Calu3 (cell line): ENCODE measurements at regions not wholly inside any gene's neighbourhood (a gene's known extent, or its start where the extent isn't known, plus 50 kb on each side); places are given as distances from the start of the nearest gene placed in this dataset.

Source experiments
- BruUV-seq: library from RNA; stranded (reverse); fragments of 400-500 nt; replicated peaks from 2 replicates; lab custom pipeline; 2021; lab: Mats Ljungman, UMichigan
- CTCF ChIA-PET: fragments of 300-600 bp; sonication (Branson Sonifier 250); formaldehyde crosslinking; loops from one replicate; lab custom pipeline; 2022; ENCODE audit warnings: antibody characterized with exemption; lab: Charles Lee
- DNase-seq: peaks from one replicate; pipeline ENCODE4 v3.0.0; 2022
- H3K27ac Mint-ChIP-seq: one replicate; pipeline ENCODE4 v1.8.0; 2022; ENCODE audit warnings: mixed read lengths; ENCODE audit not compliant: unreplicated experiment
- H3K27me3 Mint-ChIP-seq: one replicate; pipeline ENCODE4 v1.8.0; 2022; ENCODE audit warnings: mixed read lengths; ENCODE audit not compliant: unreplicated experiment
- H3K36me3 Mint-ChIP-seq: one replicate; pipeline ENCODE4 v1.8.0; 2022; ENCODE audit warnings: mild to moderate bottlenecking, moderate library complexity, mixed read lengths; ENCODE audit not compliant: insufficient read depth, unreplicated experiment
- H3K4me1 Mint-ChIP-seq: one replicate; pipeline ENCODE4 v1.8.0; 2022; ENCODE audit warnings: mild to moderate bottlenecking, low read depth, mixed read lengths; ENCODE audit not compliant: unreplicated experiment
- H3K4me3 Mint-ChIP-seq: one replicate; pipeline ENCODE4 v1.8.0; 2022; ENCODE audit warnings: mild to moderate bottlenecking, low read depth, moderate library complexity, mixed read lengths; ENCODE audit not compliant: unreplicated experiment
- H3K9me3 Mint-ChIP-seq: one replicate; pipeline ENCODE4 v1.8.0; 2022; ENCODE audit warnings: low read depth, mixed read lengths; ENCODE audit not compliant: unreplicated experiment
- intact Hi-C: fragments of 100-400 bp; cut with micrococcal nuclease; formaldehyde crosslinking; loops from one replicate; pipeline ENCODE4 v1.10.0; 2022; ENCODE audit not compliant: unreplicated experiment
- TF ChIP-seq, protein P1 (sequence below): fragments of 200-600 bp; IDR thresholded peaks from one replicate; pipeline ENCODE4 v1.8.0; 2022; ENCODE audit warnings: antibody characterized with exemption; ENCODE audit not compliant: unreplicated experiment

GRCh38 chr1:30538993-30539867 lies 184.2 kb downstream of the MATN1 start:
- Mint-ChIP-seq H3K36me3 (no peaks in the 10 kb centered on the region), H3K27me3 (peaks cover 62% of the 10 kb centered on the region), H3K9me3 (no peaks in the 10 kb centered on the region), H3K4me3 (no peak overlapping the region), H3K4me1 (no peaks in the 10 kb centered on the region), H3K27ac (no peak overlapping the region)
- TF ChIP-seq, protein P1, sequence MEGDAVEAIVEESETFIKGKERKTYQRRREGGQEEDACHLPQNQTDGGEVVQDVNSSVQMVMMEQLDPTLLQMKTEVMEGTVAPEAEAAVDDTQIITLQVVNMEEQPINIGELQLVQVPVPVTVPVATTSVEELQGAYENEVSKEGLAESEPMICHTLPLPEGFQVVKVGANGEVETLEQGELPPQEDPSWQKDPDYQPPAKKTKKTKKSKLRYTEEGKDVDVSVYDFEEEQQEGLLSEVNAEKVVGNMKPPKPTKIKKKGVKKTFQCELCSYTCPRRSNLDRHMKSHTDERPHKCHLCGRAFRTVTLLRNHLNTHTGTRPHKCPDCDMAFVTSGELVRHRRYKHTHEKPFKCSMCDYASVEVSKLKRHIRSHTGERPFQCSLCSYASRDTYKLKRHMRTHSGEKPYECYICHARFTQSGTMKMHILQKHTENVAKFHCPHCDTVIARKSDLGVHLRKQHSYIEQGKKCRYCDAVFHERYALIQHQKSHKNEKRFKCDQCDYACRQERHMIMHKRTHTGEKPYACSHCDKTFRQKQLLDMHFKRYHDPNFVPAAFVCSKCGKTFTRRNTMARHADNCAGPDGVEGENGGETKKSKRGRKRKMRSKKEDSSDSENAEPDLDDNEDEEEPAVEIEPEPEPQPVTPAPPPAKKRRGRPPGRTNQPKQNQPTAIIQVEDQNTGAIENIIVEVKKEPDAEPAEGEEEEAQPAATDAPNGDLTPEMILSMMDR: no peak
- no peak for DNase-seq
- intact Hi-C loops: no loop called here
- CTCF ChIA-PET: no interaction called here
- BruUV-seq: no TSS peak

GRCh38 chr1:30538226-30538992 lies 185.0 kb downstream of the MATN1 start:
- Mint-ChIP-seq H3K27ac (no peak overlapping the region), H3K4me3 (no peak overlapping the region), H3K4me1 (no peaks in the 10 kb centered on the region), H3K36me3 (no peaks in the 10 kb centered on the region), H3K9me3 (no peaks in the 10 kb centered on the region), H3K27me3 (peaks cover 55% of the 10 kb centered on the region)
- CTCF ChIA-PET: no interaction called here
- intact Hi-C loops: no loop called here
- BruUV-seq: no TSS peak
- no peak for DNase-seq
- TF ChIP-seq, protein P1: no peak

- intact Hi-C loops: no loop called here
- H3K27me3 Mint-ChIP-seq: peaks cover 57% of the 10 kb centered on the region
- CTCF ChIA-PET: no interaction called here
- TF ChIP-seq, protein P1: no peak
- BruUV-seq: no TSS peak
- no peak for DNase-seq
- H3K4me3 Mint-ChIP-seq: no peak overlapping the region
- no peaks in the 10 kb centered on the region for H3K36me3 Mint-ChIP-seq
- H3K9me3 Mint-ChIP-seq: no peaks in the 10 kb centered on the region
- no peak overlapping the region for H3K27ac Mint-ChIP-seq
- no peaks in the 10 kb centered on the region for H3K4me1 Mint-ChIP-seq
These were observed 186.1 kb downstream of the MATN1 start for GRCh38 chr1:30537279-30537678.

DNA sequence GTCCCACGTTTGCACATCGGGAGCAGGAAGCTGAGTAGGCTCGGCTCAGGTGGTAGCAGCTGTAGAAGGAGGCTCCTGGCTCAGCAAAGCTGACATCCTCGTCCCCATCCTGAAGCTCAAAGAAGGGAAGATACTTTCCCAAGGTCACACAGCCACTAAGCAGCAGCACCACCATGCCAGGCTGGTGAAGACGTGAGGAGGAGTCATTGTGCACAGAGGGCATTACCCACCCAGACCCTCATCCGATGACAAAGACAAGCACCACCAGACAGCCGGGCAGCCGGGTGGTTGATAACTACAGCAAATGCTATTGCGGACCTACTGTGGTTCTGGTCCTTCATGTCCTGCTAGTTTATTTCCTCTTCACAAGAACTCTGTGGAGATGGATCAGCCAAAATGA lies 186.9 kb downstream of the MATN1 start:
- Mint-ChIP-seq H3K4me3 (no peak overlapping the region), H3K36me3 (no peaks in the 10 kb centered on the region), H3K27me3 (peaks cover 57% of the 10 kb centered on the region), H3K9me3 (no peaks in the 10 kb centered on the region), H3K4me1 (no peaks in the 10 kb centered on the region), H3K27ac (no peak overlapping the region)
- DNase-seq: no peak
- CTCF ChIA-PET: no interaction called here
- TF ChIP-seq, protein P1: no peak
- intact Hi-C loops: no loop called here
- no TSS peak for BruUV-seq
